Renal pelvis (tissue), 1 donor: ENCODE measurements at regions not wholly inside any gene's neighbourhood (a gene's known extent, or its start where the extent isn't known, plus 50 kb on each side); places are given as distances from the start of the nearest gene placed in this dataset.
"Not testable (repeated sequence)": the region's sequence is repeated elsewhere in the genome, so short reads cannot be mapped to it uniquely, and the experiment has no call there.

Source experiments
- DNase-seq: peaks from one replicate; pipeline ENCODE4 v3.0.0-alpha.2; 2013

- DNase-seq: no peak
Measured at GRCh38 chr3:164113371-164114332, 964.6 kb downstream of the SI start.

- DNase-seq: no peak
Measured at GRCh38 chr3:164096352-164096751, 981.9 kb downstream of the SI start.

DNA sequence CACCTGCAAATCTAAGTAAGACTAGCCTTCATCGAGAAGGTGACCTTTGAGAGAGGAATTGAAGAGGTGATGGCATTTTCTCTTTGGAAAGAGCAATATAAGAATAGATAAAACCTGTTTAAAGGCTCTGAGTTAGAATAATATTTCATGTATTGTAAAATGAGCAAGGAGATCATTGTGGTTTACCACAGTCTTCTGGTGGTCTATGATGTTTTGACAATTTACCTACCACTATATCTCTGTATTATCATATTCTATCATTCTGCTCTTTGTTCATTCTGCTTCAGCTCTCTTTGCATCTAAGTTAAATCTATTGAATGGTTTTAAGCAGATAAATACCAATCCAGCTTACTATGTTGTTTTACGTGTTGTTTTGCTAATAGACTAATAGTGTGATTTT is 982.3 kb downstream of the SI start:
- no peak for DNase-seq

DNA sequence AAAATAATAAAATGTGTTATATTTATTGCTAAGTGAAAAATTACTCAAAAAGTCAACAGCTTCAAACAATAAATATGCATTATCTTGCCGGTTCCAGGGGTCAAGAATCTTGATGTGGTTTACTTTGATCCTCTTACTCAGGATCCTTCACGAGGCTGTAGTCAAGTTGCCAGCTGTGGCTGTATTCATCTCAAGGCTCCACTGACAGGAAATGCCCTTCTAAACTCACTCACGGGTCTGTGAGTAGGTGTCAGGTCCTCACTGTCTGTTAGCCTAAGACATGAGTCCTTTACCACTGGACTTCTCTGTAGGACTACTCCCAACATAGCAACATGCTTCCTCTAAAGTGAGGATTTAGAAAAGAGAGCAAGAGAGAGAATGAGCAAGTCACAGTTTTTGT is 983.0 kb downstream of the SI start:
- DNase-seq: no peak

DNA sequence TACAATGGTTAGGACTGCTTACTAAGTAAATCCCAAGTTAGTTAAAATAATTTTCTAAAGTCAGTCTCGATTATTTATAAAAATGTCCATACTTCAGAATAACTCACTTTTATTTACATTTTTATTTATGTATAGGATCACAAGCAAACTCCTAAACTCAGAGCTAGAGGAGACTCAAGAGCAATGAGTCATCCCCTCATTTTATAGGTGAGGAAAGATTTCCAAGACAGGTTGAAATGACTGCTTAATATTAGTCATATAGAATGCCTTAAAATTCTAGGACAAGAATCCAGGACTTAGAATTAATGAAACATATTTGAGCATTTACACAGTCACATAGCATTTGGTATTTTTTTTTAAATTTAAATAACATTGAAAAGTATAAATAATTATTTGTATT is 983.8 kb downstream of the SI start:
- no peak for DNase-seq

GRCh38 chr3:164080208-164080607 is 998.1 kb downstream of the SI start:
- DNase-seq: no peak

DNA sequence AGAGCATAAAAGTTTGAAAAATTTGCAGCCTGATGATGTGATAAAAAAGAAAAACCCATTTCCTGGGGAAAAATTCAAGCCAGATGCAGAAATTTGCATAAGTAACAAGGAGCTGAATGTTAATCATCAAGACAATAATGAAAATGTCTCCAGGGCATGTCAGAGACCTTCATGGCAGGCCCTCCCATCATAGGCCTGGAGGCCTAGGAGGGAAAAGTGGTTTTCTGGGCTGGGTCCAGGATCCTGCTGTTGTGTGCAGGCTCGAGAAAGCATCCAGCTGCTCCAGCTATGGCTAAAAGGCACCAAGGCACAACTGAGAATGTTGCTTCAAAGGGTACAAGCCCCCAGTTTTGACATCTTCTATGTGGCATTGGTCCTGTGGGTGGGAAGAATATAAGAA is 1014.0 kb downstream of the SI start:
- no peak for DNase-seq

- no peak for DNase-seq
Measured at GRCh38 chr3:164060923-164061322, 1017.4 kb downstream of the SI start.

GRCh38 chr3:164049847-164050246 is 1028.4 kb downstream of the SI start:
- DNase-seq: no peak

GRCh38 chr3:164048451-164048850 is 1029.8 kb downstream of the SI start:
- DNase-seq: no peak

DNA sequence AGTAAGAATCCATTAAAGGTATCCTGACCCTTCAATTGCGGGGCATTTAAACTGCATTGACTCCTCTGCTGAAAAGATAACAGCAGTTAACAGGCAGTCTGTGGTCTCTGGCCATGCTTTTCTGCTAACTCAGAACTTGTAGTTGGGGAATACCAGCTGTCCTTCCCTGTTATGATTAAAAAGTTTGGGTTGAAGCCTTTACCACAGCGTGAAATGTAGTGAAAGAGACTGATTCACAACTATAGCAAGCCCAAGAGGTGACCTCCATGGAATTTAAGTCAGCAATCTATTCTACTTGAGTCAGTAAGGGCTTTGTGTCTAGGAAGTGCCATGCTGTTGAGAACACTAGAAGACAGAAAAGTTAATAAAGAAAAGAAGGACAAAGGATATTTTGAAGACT is 1037.3 kb downstream of the SI start:
- DNase-seq: no peak

DNA sequence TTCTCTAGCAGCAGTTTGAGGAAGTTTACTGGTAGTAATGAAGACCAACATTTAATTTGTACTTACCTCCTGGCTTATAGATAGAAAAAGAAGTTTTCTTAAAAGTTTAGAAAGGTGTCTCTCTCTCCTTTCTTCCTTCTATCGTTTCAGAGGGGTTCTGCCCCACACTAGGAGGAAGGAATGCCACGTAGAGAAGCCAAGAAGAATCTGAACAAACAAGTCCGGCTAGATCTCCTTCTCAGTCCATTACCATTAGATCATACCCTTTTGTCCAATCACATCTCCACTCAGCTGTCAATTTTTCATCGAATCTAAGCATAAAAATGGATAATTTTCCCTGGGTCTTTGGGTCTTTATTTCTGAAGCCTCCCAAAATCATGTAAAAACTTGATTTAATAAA is 1048.1 kb downstream of the SI start:
- no peak for DNase-seq

DNA sequence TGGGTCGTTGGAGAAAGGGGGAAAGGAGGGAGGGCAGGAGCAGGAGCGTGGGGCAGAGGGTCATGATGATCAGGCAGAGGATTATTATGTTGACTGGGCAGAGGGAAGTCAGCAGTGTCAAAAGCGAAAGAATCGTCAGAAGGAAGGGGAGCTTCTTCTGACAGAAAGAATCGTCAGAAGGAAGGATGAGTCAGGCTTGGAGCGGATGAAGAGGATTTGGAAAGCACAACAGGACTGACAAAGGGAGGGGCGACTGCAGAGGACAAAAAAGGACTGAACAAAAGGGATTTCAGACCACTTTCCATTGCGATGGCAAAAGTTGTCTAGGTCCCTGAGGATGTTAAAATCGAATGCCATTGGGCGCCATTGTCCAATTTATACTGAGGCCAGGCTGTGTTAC is 1053.5 kb downstream of the SI start:
- no peak for DNase-seq

- no peak for DNase-seq
Measured at GRCh38 chr3:164023480-164023879, 1054.8 kb downstream of the SI start.

DNA sequence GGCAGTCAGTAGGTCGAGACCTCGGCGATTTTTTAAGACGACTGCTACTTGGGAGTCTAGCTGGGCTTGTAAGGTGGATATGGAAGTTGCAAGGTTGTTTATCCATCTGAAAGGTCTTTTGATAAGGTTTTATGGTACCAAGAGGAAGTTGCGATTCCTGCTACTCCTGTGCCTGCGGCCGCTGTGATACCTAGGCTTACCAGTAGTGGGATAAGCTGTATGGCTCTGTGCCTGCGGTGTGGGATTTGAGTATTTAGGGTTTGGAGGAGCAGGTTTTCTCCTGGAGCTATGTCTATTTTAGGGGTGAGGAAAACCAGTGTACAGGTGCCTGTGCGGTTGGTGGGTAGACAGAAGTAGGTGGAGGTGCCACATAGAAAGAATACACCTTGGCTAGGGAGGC is 1059.8 kb downstream of the SI start:
- DNase-seq: no peak

DNA sequence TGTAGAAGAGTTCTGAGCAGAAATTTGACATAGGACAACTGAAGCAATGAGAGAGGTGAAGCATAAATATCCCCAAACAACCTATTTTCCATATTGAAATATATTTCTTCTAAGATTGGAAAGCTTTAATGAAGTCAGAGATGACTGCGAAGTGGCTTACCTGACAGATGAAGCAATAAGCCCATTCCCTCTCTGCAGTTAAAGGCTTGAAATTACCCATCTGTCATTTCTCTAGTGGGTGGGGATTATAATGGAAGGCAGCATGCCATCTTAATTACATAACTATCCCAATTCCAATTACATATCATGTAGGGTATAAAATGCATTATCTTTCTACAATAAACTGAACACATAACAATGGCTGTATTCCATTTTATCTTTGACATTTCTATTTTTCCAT is 1070.5 kb downstream of the SI start:
- no peak for DNase-seq

DNA sequence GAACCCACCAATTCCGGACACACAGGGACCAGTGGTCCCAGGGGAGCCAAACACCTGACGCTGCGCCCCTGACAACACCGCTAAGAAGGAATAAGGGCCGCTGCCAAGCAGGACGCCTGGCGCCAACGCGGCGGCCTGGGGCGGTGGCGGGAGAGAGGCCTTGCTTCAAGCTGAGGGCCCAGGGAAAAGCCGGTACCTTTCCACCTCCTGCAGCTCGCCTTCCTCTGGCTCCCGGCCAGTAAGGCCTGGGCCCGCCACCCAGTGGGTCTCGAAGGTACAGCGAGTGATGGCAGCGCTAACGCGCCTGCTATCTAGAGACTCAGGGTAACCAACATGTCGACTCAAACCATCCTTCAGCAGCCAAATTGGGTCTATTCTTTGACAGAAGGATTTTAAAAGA is 1074.1 kb downstream of the SI start:
- no peak for DNase-seq

DNA sequence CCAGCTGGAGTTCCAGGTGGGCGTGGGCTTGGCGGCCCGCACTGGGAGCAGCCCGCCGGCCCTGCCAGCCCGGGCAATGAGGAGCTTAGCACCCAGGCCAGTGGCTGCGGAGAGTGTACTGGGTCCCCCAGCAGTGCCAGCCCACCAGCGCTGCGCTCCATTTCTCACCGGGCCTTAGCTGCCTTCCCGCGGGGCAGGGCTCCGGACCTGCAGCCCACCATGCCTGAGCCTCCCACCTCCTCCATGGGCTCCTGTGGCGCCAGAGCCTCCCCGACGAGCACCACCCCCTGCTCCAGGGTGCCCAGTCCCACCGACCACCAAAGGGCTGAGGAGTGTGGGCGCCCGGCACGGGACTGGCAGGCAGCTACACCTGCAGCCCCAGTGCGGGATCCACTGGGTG is 1075.3 kb downstream of the SI start:
- DNase-seq: not testable (repeated sequence)

DNA sequence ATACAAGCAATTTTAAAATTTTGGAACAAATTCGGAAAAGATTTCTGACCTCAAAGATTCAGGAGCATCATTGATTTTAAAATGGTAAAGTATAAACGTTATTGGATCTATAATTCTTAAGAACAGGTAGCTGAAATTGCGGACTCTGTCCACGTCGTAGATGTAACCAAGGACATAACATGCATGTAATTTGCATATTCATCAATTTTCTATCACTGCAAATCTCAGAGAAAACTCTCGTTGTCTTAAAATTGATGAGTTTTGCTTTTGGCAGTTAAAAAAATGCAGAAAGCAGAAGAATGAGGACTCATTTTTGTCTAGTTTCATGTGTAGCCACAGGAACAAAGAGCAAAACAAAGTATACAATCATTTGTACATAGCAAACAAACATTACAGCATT is 1094.4 kb downstream of the SI start:
- DNase-seq: no peak

GRCh38 chr3:163971861-163972260 is 1106.4 kb downstream of the SI start:
- DNase-seq: no peak

- no peak for DNase-seq
Measured at GRCh38 chr3:163957072-163957471, 1121.2 kb downstream of the SI start.

DNA sequence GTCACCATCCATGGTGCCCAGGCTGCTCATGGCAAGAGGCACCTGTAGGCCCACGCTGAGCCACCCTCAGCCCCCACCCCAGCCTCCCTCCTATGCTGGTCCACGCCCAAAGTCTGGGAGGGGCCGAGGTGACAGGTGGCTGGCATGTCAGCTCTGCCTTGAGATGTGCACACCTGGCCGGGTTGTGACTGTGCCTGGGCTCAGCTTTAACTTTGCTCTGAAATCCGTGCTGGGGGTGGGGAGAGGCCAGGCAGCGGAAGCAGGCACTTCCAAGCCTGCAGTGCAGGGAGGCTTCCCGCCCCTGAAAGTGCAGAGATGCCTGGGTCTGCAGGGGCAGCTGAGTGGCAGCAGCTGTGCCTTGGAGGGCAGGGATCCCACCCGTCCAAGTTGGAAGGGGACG is 1124.8 kb downstream of the SI start:
- no peak for DNase-seq

GRCh38 chr3:163952499-163952898 is 1125.8 kb downstream of the SI start:
- no peak for DNase-seq

- DNase-seq: no peak
Measured at GRCh38 chr3:163951397-163951987, 1126.8 kb downstream of the SI start.
